ENCODE measurements at regions not wholly inside any gene's neighbourhood (a gene's known extent, or its start where the extent isn't known, plus 50 kb on each side); places are given as distances from the start of the nearest gene placed in this dataset.
A peak's percentile ranks its signal among the peaks of the same experiment; 100 is the strongest.

DNA sequence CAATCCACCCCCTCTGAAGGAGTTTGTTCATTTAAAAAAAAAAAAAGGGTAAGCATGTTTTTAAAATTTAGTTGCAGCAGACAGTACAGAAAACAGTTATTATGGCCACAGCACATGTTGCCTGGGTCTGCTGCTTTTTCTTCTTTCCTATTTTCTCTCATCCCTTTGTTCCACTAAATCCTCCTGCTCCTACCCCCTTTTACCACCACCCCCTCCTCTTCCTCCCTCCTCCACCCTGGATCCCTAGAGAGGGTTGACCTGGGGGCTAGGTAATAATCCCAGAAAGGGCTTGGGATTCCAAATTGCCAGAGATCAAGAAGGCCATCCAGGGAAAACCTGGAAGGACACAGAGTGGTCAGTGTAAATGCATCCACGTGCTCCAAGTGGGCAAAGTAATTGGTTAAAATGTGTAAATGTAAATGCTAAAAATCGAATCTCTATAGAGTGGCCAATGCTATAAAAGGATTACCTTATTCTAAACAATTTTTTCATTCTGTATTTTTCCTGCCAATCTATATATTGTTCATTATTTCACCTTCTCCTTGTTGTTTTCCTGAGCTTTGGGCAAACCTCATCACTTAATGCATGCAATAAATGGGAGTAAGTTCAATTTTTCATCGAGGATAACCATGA is 89.0 kb upstream of the PIK3CG start:
- no peak for DNase-seq

DNA sequence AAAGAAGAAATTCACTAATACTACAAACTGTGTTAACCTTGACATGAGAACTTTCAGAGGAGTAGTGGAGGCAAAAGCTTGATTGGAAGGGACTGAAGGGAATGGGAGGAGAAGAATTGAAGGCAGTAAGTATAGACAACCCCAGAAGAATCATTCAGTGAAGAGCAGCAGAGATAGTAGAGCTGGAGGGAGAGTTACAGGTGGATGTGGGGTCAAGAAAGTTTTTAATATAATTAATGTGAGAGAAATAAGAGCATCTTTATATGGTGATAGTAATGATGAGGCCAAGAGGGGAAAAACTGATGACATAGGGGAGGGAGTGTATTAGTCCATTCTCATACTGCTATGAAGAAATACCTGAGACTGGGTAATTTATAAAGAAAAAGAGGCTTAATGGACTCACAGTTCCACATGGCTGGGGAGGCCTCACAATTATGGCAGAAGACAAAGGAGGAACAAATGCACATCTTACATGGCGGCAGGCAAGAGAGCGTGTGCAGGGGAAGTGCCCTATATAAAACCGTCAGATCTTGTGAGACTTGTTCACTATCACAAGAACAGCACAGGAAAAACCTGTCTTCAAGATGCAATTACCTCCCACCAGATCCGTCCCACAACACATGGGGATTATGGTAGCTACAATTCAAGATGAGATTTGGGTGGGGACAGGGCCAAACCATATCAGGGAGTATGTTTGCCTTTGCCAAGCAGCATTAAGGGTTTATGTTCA is 88.3 kb upstream of the PIK3CG start:
- DNase-seq = no peak

DNA sequence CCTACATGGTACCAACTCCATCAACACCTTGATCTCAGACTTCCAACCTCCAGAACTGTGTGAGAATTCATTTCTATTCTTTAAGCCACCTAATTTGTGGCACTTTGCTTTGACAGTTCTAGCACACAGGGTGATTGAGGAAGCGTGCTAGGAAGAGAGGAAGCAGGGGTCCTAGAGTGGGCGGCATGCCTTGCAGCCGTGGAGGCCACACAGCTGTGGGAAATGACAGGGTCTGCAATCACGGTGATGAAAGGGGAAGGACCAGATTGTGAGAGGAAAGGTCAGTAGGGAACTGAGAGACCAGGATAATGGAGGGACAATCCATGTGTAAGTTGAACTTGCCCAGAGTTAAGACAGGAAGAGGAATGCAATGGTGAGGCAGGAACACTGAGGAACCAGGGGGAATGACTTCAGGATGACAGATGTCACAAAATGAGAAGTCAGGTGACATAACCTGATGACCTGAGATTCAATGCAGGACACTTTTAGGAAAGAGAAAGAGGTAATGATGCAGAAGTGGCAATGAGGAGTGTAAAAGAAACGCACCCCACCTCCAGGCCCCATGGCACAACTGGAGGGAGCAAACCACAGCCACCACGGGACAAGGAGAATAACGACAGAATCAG is 87.3 kb upstream of the PIK3CG start:
- no peak for DNase-seq

DNA sequence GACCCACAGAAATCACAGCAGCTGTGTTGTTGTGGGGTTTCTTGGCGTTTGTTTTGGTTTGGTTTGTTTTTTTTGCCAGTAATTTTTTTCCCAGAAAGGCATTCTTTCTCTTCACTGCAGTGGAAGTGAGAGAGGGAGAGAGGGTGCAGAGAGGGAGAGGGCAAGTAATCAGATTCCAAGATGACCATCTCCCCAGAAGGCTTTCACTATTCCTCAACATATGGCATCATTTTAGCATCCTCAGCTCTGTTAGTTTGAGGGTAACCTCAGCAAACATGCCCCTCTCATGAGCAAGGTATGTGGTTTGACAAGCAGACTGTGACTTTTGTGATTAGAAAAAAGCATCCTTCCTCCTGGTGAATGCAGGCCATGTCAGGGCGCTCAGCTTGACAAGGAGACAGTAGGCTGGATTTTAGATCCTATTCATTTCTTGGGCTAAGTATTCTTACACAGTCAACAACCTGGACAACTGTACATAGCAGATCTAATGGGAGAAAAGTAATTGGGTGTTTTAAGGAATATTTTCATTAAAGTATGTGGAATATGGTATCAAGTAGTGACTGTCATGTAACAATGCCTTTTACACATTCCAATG is 86.3 kb upstream of the PIK3CG start:
- DNase-seq = no peak

DNA sequence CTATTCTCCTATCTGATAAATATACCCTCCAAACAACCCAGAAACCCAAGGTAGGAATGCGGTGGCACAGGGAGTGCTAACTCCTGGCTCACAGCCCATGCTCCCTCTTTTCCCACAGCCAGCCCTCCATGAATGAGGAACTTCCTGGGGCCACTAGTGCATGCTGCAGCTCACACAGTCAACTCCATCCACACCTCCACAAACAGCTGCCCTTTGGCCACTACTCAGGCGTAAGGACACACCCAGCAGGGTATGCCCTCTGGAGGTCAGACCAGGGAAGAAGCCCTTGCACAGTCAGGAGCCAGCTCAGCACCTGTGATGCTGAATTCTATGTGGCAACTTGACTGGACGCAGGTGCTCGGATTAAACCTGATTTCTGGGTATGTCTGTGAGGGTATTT is 85.2 kb upstream of the PIK3CG start:
- DNase-seq = no peak

DNA sequence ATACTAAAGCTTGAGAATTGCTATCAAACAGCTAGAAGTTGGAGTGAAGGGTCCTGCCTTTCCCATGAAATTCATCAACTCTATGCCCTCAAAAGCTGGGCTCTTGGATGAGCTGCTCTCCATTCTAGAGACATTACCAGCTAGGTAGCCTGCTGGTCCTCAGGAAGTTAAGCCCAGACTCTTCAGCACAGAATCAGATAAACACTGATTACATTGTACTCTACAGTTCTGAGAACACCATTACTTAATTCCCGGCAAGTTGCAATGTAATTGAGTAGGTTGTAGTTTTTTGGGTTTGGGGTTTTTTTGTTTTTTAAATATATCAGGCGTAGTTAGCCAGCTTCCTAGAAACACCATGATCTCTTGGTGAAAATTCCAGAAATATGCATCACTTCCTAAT is 84.1 kb upstream of the PIK3CG start:
- no peak for DNase-seq

DNA sequence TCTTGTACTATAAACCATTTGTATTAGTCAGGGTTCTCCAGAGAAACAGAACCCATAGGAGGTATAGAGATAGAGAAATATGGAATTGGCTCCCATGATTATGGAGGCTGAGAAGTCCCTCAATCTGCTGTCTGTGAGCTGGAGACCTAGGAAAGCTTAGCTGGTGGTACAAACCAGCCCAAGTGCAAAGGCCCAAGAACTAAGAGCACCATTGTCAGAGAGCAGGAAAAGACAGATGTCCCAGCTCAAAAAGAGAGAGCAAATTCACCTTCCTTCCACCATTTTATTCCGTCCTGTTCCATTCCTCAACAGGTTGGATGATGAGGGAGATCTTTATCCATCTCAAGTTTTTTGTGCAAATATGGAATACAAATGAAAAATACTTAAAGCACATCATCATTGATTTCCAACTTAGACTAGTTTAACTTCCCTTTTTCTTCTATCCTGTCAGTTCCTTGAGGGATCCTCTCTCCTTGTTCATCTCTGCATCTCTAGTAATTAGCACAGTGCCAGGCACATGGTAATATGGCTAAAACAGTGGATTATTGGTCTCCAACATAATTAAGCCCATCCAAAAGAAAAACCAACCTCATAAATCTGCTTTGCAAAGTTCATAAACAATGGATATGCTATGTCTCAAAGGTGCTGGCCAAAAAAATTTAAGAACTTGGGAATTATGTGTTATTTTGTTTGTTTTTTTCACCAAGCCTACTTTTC is 83.1 kb upstream of the PIK3CG start:
- no peak for DNase-seq

DNA sequence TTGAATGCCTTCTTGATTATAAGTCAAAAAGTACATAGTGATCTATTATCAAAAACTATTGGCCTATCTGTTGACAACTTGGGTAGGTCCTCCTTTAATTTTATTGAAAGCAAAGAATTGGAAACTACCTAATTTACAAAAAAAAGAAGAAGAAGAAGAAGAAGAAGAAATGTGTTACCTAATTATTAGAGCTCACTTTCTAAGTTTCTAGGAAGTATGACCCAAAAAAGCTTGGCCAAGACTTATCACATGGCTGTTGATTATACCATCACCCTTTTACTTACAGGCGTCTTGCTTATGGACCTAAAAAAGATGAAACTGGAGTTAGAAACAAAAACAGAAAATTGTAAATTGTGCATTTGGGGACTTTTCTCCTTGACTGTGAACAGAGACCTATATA is 81.8 kb upstream of the PIK3CG start:
- no peak for DNase-seq

DNA sequence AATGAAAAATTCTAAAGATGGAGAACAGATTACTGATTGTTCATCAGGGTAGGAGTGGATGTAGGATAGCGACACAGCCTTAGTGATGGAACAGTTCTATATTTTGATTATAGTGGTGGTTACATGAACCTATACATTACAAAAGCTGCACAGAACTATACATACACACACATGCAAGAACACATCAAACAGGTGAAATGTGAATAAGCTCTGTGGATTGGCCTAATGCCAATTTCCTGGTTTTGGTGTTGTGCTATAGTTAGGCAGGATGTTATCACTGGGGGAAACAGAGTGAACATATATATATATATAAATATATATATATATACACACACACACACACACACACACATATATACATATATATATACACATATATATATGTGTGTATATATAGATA is 76.4 kb upstream of the PIK3CG start:
- DNase-seq = no peak

DNA sequence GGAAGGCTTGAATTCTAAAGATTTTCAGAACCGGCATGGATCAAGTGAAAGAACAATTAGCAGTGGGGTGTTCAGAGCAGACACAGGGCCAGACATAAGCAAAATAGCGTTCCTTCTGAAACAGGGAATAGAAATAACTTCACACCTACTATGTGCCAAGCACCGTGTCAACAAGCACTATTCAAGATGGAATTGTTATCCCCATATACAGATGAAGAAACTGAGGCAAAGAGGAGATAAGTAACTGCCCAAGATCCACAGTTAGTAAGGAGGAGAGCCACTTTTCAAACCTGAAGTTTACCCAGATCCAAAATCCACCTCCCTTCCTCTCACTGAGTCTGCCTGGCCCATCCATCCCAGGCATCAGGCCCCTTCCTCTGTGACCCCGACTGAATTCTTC is 73.6 kb upstream of the PIK3CG start:
- no peak for DNase-seq

DNA sequence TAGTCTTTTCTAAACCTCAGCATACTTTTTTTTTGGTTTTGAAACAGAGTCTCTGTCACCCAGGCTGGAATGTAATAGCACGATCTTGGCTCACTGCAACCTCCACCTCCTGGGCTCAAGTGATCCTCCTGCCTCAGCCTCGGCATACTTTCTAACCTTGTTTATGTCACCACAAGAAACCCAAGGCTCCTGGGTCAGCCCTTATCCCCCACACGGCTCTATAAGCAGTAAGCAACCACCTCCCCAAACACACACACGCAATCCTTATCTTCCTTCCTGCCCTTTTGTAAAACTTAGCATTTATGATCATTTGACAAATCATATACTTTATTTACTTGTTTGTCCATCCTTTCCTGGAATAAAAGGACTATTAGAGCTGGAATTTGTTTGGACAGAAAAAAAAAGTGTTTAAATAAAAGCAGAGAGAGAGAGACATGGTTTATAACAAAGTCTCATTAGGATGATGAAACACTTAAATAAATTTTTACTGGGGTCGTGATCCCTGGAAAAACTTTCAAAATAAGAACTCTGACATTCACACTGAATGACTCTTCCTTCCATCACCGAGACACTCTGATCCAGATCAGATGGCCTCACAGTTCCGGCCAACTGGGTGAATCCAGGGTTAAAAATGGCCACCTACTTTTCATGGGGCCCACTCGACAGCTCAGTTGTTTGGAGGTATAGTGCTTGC is 72.7 kb upstream of the PIK3CG start:
- DNase-seq = no peak

DNA sequence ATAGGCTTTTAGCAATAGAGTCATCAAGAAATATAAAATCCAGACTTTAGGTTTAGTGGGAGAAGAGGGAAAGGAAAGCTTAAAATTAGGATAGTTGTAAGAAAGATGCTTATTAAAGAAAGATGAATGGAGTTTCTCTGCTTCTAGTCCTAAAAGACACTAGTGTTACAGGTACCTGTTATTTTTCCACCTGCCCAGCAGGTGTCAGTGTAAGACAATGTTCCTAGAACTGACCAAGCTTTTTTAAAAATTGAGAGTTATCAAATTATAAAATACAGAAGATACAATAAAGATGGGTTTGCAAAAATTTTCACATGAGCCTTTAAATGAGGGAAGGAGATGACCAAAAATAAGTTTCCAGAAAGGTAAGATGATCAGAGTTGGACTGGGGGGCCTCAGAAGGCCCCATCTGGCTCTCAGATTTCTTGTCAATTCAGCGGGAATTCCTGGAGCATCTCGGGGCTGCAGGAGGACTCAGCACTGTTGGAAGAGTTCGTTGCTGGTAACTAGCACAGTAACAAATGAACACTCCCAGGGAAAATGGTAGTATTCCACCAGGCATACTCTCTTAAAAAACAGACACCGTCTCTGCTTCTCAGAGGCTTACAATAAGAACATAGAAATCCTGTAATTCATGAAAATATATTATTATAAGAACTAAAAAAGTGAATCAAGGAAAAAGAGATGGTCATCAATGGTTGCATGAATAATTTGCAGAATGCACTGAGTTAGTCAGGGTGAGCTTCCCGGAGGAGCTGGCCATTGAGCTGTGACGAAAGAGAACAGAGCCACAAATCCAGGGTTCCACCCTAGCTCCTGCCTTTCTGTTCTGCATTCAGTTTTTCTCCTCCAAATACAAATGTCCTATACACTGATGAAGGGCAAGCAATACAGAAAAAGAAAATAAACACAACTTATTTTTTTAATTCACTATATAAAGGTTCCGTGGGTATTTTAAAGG is 71.8 kb upstream of the PIK3CG start:
- peak; percentile 59 for DNase-seq

DNA sequence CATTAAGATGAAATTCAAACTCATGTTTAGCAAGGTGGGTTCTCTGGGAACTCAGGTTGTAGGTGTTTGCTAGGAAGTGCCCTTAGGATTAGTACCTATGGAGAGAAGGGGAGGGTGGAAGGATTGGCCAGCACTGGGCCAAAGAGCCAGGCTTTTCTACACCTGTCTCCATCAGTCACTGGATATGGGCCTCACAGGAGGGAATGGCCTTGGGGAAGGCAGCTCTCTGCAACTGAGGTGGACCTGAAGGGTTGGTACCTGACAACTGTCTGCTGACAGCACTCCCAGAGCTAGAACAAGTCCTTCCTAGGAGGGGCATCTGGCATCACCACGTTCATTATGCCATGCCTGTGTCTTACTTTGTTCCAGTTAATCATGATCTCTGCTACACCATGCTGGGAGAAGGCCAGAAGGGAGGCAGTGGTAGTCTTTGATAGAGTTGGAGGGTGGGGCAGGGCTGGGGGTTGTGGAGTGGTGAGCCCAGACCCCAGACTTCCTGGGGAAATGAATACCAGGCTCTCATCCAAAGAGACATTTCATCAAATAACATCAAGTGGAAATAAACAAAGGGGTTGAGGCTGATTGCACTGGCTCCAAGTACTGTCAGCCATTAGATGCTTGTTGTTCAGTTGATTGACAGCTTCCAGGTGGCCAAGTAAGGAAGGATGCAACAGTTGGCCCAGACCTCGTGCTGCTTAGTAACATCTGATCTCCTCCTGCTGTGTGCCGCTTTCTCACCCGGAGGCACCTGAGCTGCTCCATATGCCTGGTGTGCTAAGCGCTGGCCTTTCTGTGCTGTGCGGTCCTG is 70.6 kb upstream of the PIK3CG start:
- peak; percentile 34 for DNase-seq

DNA sequence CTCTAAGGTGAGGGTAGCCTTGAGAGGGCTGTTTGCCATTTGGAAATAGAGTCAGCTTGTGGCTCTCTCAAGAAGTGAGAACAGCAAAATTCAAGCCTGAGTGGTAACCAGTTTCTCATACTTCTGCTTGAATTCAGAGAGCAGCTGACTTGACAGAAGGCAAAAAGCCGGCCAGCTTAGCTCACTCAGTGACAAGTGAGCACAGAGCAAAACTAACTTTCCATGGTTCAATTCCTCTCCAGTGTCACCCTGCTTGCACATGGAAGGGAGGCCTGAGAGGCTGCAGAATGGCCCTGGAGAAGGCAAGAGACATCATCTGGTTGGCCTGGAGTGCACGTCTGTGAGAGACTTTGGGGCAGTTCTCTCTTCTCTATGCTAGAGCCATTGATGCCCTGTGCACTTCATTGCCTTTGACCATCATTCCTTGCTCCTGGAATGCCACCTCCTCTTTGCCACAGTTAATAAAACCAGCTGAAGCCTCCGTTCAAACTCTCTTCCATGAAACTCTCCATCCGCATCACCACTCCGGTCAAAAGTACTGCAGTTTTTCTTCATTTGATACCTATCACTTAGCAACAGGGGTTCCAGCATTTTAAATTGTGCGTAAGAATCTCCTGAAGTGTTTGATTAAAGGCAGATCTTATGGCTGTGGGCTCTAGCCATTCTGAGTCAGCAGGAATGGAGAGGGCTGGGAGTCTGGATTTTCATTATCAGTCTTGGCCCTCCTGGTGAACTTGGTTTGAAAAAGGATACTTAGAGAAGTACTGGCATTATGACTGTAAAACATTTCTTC is 69.8 kb upstream of the PIK3CG start:
- no peak for DNase-seq

DNA sequence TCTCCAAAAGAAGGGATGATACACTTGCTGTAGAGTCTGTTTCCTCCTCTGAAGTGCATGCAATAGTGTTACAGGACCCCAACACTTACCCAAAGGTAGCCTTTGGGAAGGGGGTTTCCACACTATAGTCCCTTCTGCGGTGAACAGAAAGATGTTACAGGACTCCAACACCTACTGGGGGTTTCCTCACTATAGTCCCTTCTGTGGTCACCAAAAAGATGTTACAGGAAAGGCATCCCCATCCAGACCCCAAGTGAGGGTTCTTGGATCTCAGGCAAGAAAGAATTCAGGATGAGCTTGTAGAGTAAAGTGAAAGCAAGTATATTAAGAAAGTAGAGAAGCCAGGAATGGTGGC is 69.2 kb upstream of the PIK3CG start:
- DNase-seq = no peak

DNA sequence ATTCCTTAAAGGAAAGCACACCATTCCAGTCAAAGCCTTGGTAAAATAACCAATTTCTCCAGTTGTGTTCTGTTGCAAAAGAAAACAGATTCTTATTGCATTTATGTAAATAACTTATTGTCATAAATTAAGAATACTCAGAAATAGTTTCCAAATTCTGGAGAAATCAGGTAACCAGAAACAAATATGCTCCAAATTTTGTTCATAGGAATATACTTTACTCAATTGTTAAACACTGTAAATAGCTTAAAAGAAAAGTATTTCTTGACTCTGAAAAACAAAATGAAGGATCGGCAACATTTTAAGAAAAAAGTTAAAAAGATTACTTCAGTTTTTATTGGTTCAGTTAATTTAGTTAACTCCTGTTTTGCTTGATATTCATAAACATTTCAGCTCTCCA is 67.1 kb upstream of the PIK3CG start:
- no peak for DNase-seq

DNA sequence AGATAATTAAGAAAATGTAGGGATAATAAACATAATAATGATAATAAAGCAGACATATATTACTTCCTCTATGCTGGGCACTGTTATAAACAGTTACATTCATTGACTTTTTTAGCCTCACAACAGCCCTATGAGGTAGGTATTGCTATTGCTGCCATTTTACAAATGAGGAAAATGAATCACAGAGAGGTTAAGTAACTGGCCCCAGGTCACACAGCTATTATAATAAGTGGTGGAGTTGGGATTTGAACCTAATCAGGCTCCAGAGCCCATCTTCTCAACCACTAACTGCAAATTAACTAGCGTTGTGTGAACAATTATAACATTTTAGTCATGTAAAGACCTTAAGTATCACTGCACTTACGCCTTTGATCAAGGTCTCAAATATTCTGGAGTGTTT is 62.5 kb upstream of the PIK3CG start:
- DNase-seq = no peak

DNA sequence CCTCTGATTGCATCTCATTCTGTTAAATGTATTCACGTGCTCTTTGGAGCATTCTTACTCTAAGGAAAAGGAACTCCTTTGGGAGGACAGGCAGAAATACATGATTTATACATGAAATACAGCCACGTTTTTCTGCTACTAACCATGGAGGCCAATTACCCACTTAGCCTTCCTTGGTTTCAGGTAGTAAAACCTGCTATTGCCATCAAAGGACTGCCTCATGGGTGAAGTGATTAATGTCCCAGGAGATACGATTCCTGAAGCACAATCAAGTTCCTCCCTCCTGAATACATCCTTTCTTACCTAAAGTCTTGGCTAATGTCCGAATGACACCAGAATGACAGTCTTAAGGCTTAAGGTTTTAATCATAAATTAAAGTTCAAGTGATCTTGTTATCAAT is 58.5 kb upstream of the PIK3CG start:
- no peak for DNase-seq

DNA sequence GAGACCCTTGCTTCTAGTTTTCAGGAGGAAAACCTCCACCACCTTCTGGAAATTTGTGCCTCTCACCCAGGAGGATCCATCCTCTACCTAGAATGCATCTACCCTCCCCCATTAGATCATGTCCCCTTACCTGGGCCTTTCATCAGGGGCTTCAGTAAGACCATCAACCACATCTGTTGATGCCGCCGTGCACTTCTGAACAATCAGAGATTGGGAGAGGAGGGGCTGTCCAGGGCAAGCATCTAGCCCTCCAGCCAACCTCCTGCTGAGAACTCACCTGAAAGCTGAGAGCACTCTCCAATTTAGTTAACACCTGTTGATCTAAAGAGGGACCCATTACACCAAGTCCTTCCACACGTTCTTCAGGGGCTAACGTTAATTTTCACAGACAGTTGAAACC is 57.6 kb upstream of the PIK3CG start:
- DNase-seq = no peak

Measured in dermis blood vessel endothelial cell (primary cell).